ENCODE measurements at regions not wholly inside any gene's neighbourhood (a gene's known extent, or its start where the extent isn't known, plus 50 kb on each side); places are given as distances from the start of the nearest gene placed in this dataset.

- H3K27ac ChIP-seq, result no peak overlapping the region
- no peaks in the 10 kb centered on the region for H3K36me3 ChIP-seq
- no peak for TF ChIP-seq CTCF (IDR thresholded peaks at IDR 0.05)
- H3K4me1 ChIP-seq, result no peaks in the 10 kb centered on the region
- intact Hi-C loops (cut with DNase I), result no loop called here
- H3K27me3 ChIP-seq, result no peaks in the 10 kb centered on the region
- no peak overlapping the region for H3K4me3 ChIP-seq
- no peak for ATAC-seq
- no peak for DNase-seq
- H3K9me3 ChIP-seq, result no peaks in the 10 kb centered on the region
Measured at GRCh38 chr10:52988923-52989322, 216.3 kb upstream of the MBL2 start.

DNA sequence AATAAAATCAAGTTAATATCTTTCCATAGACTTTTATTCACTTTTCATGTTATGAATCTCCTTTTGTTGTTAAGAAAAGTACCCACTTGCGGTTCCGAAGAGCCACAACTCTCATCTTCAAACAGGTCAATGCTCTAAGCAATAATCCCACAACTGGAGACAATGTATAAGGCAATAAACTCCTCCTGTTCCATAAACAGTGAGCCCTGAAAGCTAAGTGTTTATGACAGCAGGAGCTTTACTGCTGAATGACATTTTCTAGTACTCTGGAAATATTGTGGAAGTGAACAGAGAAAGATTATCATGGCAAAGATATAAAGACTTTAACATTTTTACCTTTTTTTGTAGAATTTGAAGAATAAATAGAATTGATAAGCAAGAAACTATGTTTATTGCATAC is 213.5 kb upstream of the MBL2 start:
- Histone ChIP-seq H3K4me3 (no peak overlapping the region), H3K4me1 (no peaks in the 10 kb centered on the region), H3K36me3 (no peaks in the 10 kb centered on the region), H3K9me3 (no peaks in the 10 kb centered on the region), H3K27me3 (no peaks in the 10 kb centered on the region), H3K27ac (no peak overlapping the region)
- DNase-seq (no peak), ATAC-seq (no peak)
- intact Hi-C loops (cut with DNase I), result no loop called here
- TF ChIP-seq CTCF (IDR thresholded peaks at IDR 0.05), result no peak

- intact Hi-C loops (cut with DNase I), result no loop called here
- no peak for ATAC-seq
- no peaks in the 10 kb centered on the region for H3K4me1 ChIP-seq
- no peak for TF ChIP-seq CTCF (IDR thresholded peaks at IDR 0.05)
- no peak overlapping the region for H3K4me3 ChIP-seq
- H3K9me3 ChIP-seq, result no peaks in the 10 kb centered on the region
- H3K36me3 ChIP-seq, result no peaks in the 10 kb centered on the region
- no peak for DNase-seq
- H3K27me3 ChIP-seq, result no peaks in the 10 kb centered on the region
- H3K27ac ChIP-seq, result no peak overlapping the region
Measured at GRCh38 chr10:52984169-52984568, 211.6 kb upstream of the MBL2 start.

DNA sequence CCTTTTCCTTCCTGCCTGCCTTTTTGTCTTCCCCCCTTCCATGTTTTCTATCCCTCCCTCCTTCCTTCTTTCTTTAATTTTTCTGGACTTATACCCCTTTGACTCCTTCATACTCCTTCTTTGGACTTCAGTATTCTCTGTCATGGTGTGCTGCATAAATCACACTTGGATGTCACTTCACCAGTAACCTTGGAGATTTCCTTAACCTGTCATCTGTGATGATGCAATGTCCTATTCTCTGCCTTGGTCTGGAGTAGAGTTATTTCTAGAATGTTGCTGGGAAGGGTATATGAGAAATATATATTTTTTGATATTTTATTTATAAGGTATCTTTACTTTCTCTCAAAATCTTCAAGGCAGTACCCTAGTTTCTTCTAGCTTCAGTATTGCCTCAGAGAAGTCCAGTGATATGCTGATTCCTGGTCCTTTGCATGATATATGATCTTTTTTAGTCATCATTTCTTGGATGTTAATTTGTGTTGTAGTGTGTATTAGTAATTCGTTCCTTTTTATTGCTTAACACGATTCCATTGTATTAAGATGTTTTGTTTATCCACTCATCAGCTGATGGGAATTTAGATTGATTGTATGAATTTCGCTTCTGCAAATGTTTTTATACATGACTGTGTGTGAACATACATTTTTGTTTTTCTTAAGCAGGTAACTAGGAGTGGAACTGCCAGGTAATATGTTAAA is 206.9 kb upstream of the MBL2 start:
- TF ChIP-seq CTCF (IDR thresholded peaks at IDR 0.05), result no peak
- Histone ChIP-seq H3K27me3 (no peaks in the 10 kb centered on the region), H3K36me3 (no peaks in the 10 kb centered on the region), H3K4me3 (no peak overlapping the region), H3K4me1 (no peaks in the 10 kb centered on the region), H3K27ac (no peak overlapping the region), H3K9me3 (no peaks in the 10 kb centered on the region)
- no peak for DNase-seq
- ATAC-seq, result no peak
- intact Hi-C loops (cut with DNase I), result no loop called here

DNA sequence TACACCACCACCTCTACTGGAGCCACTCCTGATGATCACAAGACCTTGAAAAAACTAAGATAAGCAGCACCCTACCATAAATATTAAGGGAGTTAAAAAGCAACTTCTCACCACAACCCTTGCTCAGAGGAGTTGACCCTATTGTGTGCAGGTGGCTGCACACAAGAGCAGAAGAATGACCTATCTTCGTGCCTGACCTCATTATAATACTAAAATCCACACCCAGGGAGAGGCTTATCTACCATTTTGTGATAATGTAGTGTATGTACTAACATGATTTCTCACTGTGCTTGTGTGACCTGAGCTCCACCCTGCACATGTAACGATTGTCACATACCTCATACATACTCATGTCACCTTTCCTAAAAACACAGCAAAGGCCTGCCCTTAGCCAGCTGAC is 205.0 kb upstream of the MBL2 start:
- no peaks in the 10 kb centered on the region for H3K27me3 ChIP-seq
- H3K36me3 ChIP-seq, result no peaks in the 10 kb centered on the region
- H3K4me1 ChIP-seq, result no peaks in the 10 kb centered on the region
- H3K4me3 ChIP-seq, result no peak overlapping the region
- ATAC-seq, result no peak
- no peak overlapping the region for H3K27ac ChIP-seq
- DNase-seq, result no peak
- H3K9me3 ChIP-seq, result no peaks in the 10 kb centered on the region
- intact Hi-C loops (cut with DNase I), result no loop called here
- no peak for TF ChIP-seq CTCF (IDR thresholded peaks at IDR 0.05)

Data from left lung (tissue), 4 donors.